GM12873 (cell line): ENCODE measurements at regions not wholly inside any gene's neighbourhood (a gene's known extent, or its start where the extent isn't known, plus 50 kb on each side); places are given as distances from the start of the nearest gene placed in this dataset.

Experiments used
- TF ChIP-seq, protein P1 (sequence below): IDR thresholded peaks from 2 replicates; pipeline ENCODE4 v1.5.1; 2012; ENCODE audit warnings: low read depth, mild to moderate bottlenecking, moderate library complexity, low read length, control low read depth; ENCODE audit not compliant: insufficient read depth; ENCODE audit errors: missing control alignments

GRCh38 chrX:40377684-40378083, 203.1 kb upstream of the ATP6AP2 start:
- TF ChIP-seq, protein P1, sequence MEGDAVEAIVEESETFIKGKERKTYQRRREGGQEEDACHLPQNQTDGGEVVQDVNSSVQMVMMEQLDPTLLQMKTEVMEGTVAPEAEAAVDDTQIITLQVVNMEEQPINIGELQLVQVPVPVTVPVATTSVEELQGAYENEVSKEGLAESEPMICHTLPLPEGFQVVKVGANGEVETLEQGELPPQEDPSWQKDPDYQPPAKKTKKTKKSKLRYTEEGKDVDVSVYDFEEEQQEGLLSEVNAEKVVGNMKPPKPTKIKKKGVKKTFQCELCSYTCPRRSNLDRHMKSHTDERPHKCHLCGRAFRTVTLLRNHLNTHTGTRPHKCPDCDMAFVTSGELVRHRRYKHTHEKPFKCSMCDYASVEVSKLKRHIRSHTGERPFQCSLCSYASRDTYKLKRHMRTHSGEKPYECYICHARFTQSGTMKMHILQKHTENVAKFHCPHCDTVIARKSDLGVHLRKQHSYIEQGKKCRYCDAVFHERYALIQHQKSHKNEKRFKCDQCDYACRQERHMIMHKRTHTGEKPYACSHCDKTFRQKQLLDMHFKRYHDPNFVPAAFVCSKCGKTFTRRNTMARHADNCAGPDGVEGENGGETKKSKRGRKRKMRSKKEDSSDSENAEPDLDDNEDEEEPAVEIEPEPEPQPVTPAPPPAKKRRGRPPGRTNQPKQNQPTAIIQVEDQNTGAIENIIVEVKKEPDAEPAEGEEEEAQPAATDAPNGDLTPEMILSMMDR = no peak

DNA sequence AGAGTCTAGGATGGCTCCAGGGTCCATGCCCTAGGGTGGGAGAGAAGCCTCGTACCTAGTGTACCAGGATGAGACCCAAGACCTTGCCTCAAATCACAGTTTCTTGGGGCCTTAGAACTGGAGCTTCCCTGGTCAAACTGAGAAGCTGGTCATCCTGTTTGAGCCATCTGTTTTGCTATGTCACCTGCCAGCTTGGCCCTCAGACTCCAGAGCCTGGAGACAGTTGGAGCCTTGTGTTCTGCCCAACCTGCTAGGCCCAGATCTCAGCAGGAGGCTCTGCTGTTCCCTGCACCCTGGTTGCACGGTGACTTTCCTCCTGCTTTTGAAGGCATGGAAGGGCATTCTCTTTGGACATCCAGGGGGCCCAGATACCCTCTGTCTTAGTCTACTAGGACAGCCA, 206.3 kb upstream of the ATP6AP2 start:
- TF ChIP-seq, protein P1 = no peak

GRCh38 chrX:40373641-40374040, 207.1 kb upstream of the ATP6AP2 start:
- TF ChIP-seq, protein P1 = no peak

DNA sequence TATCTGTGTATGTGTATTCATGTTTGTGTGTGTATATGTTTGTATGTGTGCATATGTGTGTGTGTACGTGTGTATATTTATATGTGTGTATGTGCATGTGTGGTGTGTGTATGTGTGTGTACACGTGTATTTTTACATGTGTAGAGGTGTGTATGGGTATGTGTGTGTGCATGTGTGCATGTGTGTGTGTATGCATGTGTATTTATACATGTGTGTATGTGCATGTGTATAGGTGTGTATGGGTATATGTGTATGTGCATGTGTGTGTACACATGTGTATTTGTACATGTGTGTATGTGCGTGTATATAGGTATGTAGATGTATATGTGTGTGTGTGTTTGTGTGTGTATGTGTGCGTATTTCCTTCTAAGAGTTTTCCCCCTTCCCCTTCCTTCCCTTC, 207.7 kb upstream of the ATP6AP2 start:
- TF ChIP-seq, protein P1 = no peak

DNA sequence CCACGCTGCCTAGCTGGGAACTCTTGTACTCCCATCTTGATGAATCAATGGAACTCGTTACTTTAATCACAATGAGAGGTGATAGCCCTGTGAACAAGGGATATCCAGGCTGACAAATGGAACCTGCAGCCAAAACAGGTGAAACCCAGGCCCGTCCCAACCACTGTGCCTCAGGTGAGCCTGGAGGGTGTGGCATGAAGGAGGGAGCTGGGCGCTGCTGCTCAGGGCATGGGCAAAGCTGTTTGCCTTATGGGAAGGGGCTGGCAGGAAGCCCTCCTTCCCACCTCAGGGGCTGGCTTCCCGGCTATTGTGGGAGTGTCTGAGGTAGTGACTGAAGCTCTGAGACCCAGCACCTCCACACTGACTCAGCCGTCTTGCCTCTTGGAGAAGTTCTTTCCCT, 209.4 kb upstream of the ATP6AP2 start:
- TF ChIP-seq, protein P1 = no peak

GRCh38 chrX:40368611-40369061, 212.1 kb upstream of the ATP6AP2 start:
- TF ChIP-seq, protein P1 = no peak

GRCh38 chrX:40366661-40367060, 214.1 kb upstream of the ATP6AP2 start:
- TF ChIP-seq, protein P1 = no peak
